GM12874 (cell line): ENCODE measurements at regions not wholly inside any gene's neighbourhood (a gene's known extent, or its start where the extent isn't known, plus 50 kb on each side); places are given as distances from the start of the nearest gene placed in this dataset.

ENCODE experiments used
- CTCF ChIP-seq: IDR thresholded peaks from 2 replicates; pipeline ENCODE4 v1.5.1; 2011; ENCODE audit warnings: low read depth, mild to moderate bottlenecking, control low read depth, low read length, moderate library complexity; ENCODE audit not compliant: insufficient read depth

- TF ChIP-seq CTCF, result no peak
Measured at GRCh38 chr3:15889936-15890335, 92.2 kb upstream of the ANKRD28 start.

- TF ChIP-seq CTCF, result no peak
Measured at GRCh38 chr3:15892311-15893227, 94.8 kb upstream of the ANKRD28 start.

GRCh38 chr3:15894382-15894781 is 96.6 kb upstream of the ANKRD28 start:
- no peak for TF ChIP-seq CTCF

- no peak for TF ChIP-seq CTCF
Measured at GRCh38 chr3:15896500-15896899, 98.7 kb upstream of the ANKRD28 start.

GRCh38 chr3:15899388-15899787 is 101.6 kb upstream of the ANKRD28 start:
- TF ChIP-seq CTCF, result no peak

GRCh38 chr3:15903164-15903563 is 105.4 kb upstream of the ANKRD28 start:
- TF ChIP-seq CTCF, result no peak

GRCh38 chr3:15903759-15904720 is 106.3 kb upstream of the ANKRD28 start:
- no peak for TF ChIP-seq CTCF
